ENCODE measurements at regions not wholly inside any gene's neighbourhood (a gene's known extent, or its start where the extent isn't known, plus 50 kb on each side); places are given as distances from the start of the nearest gene placed in this dataset.

DNA sequence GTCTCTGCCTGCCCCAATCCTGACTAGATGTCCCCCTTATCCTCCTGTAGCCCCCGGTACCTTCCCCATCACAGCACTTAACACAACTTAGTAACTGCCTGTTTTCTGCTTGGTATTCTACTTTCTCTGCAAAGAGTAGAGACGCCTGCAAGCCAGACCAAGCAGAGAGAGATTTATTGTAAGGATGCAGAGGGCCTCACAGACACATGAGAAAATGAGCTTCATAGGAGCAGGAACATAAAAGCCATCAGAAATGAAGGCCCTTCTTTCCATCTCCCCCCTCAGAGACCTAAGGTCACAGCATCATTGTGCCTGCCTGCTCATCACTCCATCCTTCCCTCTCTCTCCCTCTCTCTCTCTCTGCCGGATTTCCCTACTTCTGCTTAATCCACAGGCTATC, 305.7 kb upstream of the NOCT start:
- Histone ChIP-seq H3K4me3 (ENCODE audit: low read length) (no peak overlapping the region), H3K4me2 (ENCODE audit: low read depth, low read length) (no peak overlapping the region), H3F3A (ENCODE audit: insufficient read depth, low read length) (no peaks in the 10 kb centered on the region), H3K27ac (ENCODE audit: low read length) (no peak overlapping the region), H3K79me2 (ENCODE audit: low read length) (no peaks in the 10 kb centered on the region), H3K9me2 (replicated peaks; ENCODE audit: insufficient read depth, low read length) (no peaks in the 10 kb centered on the region), H3K9ac (ENCODE audit: low read length) (no peak overlapping the region), H4K20me1 (ENCODE audit: insufficient read depth, low read length) (no peaks in the 10 kb centered on the region), H3K36me3 (replicated peaks; ENCODE audit: insufficient read depth, low read length) (no peaks in the 10 kb centered on the region), H3K9me3 (replicated peaks; ENCODE audit: insufficient read depth, low read length) (no peaks in the 10 kb centered on the region), H2AFZ (ENCODE audit: low read length) (no peak overlapping the region), H3K4me1 (ENCODE audit: low read length) (no peaks in the 10 kb centered on the region), H3K27me3 (replicated peaks; ENCODE audit: insufficient read depth, low read length) (no peaks in the 10 kb centered on the region)
- TF ChIP-seq, protein P1, sequence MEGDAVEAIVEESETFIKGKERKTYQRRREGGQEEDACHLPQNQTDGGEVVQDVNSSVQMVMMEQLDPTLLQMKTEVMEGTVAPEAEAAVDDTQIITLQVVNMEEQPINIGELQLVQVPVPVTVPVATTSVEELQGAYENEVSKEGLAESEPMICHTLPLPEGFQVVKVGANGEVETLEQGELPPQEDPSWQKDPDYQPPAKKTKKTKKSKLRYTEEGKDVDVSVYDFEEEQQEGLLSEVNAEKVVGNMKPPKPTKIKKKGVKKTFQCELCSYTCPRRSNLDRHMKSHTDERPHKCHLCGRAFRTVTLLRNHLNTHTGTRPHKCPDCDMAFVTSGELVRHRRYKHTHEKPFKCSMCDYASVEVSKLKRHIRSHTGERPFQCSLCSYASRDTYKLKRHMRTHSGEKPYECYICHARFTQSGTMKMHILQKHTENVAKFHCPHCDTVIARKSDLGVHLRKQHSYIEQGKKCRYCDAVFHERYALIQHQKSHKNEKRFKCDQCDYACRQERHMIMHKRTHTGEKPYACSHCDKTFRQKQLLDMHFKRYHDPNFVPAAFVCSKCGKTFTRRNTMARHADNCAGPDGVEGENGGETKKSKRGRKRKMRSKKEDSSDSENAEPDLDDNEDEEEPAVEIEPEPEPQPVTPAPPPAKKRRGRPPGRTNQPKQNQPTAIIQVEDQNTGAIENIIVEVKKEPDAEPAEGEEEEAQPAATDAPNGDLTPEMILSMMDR (IDR thresholded peaks at IDR 0.05; ENCODE audit: low read length), result no peak
- TF ChIP-seq EZH2 (optimal IDR thresholded peaks at IDR 0.05; ENCODE audit: low read depth, low read length) (no peak), EZH2phosphoT487 (IDR thresholded peaks at IDR 0.05; ENCODE audit: low read length) (no peak)
- no peak for DNase-seq

DNA sequence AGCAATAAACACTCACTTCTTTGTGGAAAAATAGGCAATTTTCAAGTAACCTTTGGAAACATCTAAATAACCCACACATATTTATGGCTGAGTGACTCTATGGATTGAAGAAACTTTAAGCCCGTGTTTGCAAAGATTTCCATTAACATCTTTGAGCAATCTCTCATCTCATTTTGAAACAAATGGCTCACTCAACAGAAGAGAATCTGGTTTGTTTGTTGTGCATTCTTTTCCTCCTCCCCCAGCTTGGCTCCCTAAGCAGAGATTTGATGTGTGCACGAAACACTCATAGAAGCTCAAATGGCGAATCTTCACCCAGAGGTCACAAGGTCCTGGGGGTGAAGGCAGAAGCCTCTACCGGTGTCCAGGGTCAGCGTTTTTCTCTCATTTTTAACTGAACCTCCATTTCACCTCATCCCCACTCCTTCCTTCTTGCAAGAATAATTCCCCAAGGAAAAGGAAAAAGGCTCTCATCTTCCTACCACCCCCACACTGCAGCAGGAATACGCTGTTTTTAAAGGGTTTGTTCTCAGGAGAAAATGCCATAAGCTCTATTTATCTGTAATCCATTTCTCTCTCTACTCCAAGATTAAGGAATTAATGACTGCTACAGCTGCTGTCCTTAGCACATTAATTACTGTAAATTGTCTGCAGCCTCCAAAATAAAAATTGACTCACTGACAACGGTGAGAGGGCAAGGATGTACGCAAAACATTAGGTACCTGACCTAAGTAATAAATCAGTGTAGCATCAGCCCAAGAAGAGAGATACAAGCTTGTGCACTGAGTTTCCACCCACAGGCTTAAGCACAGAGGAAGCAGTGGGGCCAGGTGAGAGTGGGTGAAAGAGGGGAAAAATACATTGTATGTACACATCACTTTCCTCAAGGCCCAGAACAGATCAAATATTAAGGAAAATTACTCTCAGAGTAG, 307.6 kb upstream of the NOCT start:
- H2AFZ ChIP-seq (ENCODE audit: low read length), result no peak overlapping the region
- H3K4me1 ChIP-seq (ENCODE audit: low read length), result no peaks in the 10 kb centered on the region
- H4K20me1 ChIP-seq (ENCODE audit: insufficient read depth, low read length), result no peaks in the 10 kb centered on the region
- no peaks in the 10 kb centered on the region for H3K9me3 ChIP-seq (replicated peaks; ENCODE audit: insufficient read depth, low read length)
- no peaks in the 10 kb centered on the region for H3K79me2 ChIP-seq (ENCODE audit: low read length)
- no peaks in the 10 kb centered on the region for H3K9me2 ChIP-seq (replicated peaks; ENCODE audit: insufficient read depth, low read length)
- no peaks in the 10 kb centered on the region for H3K27me3 ChIP-seq (replicated peaks; ENCODE audit: insufficient read depth, low read length)
- no peak overlapping the region for H3K9ac ChIP-seq (ENCODE audit: low read length)
- DNase-seq, result no peak
- H3K27ac ChIP-seq (ENCODE audit: low read length), result no peak overlapping the region
- TF ChIP-seq EZH2 (optimal IDR thresholded peaks at IDR 0.05; ENCODE audit: low read depth, low read length), result no peak
- TF ChIP-seq, protein P1 (IDR thresholded peaks at IDR 0.05; ENCODE audit: low read length), result no peak
- no peaks in the 10 kb centered on the region for H3F3A ChIP-seq (ENCODE audit: insufficient read depth, low read length)
- no peaks in the 10 kb centered on the region for H3K36me3 ChIP-seq (replicated peaks; ENCODE audit: insufficient read depth, low read length)
- H3K4me3 ChIP-seq (ENCODE audit: low read length), result no peak overlapping the region
- H3K4me2 ChIP-seq (ENCODE audit: low read depth, low read length), result no peak overlapping the region

DNA sequence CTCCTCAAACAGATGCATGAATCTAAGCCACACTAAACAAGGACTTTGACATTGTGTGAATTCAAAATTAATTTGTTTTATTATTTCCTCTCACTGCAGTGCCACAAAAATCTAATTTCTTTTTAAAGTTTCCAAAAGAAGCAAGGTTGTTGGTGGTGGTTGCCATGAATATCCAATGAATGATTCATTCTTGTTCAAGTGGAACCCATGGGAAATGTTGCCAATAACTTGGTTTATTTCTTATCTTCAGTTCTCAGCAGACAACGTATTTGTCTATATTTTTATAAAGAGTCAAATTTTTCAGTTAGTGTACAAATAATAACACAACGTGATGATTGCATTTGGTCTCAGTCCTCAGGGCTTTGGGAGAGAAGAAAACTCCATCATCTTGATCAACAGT, 309.4 kb upstream of the NOCT start:
- no peaks in the 10 kb centered on the region for H3K36me3 ChIP-seq (replicated peaks; ENCODE audit: insufficient read depth, low read length)
- no peaks in the 10 kb centered on the region for H3K4me1 ChIP-seq (ENCODE audit: low read length)
- no peak for DNase-seq
- no peaks in the 10 kb centered on the region for H3K79me2 ChIP-seq (ENCODE audit: low read length)
- TF ChIP-seq, protein P1 (IDR thresholded peaks at IDR 0.05; ENCODE audit: low read length), result no peak
- TF ChIP-seq EZH2phosphoT487 (IDR thresholded peaks at IDR 0.05; ENCODE audit: low read length) (no peak), EZH2 (optimal IDR thresholded peaks at IDR 0.05; ENCODE audit: low read depth, low read length) (no peak)
- H3F3A ChIP-seq (ENCODE audit: insufficient read depth, low read length), result no peaks in the 10 kb centered on the region
- no peaks in the 10 kb centered on the region for H3K9me2 ChIP-seq (replicated peaks; ENCODE audit: insufficient read depth, low read length)
- no peak overlapping the region for H3K4me3 ChIP-seq (ENCODE audit: low read length)
- no peaks in the 10 kb centered on the region for H3K9me3 ChIP-seq (replicated peaks; ENCODE audit: insufficient read depth, low read length)
- no peak overlapping the region for H2AFZ ChIP-seq (ENCODE audit: low read length)
- H3K27ac ChIP-seq (ENCODE audit: low read length), result no peak overlapping the region
- H4K20me1 ChIP-seq (ENCODE audit: insufficient read depth, low read length), result no peaks in the 10 kb centered on the region
- H3K4me2 ChIP-seq (ENCODE audit: low read depth, low read length), result no peak overlapping the region
- no peak overlapping the region for H3K9ac ChIP-seq (ENCODE audit: low read length)
- no peaks in the 10 kb centered on the region for H3K27me3 ChIP-seq (replicated peaks; ENCODE audit: insufficient read depth, low read length)
